Colonic mucosa (tissue), 4 donors: ENCODE measurements at regions not wholly inside any gene's neighbourhood (a gene's known extent, or its start where the extent isn't known, plus 50 kb on each side); places are given as distances from the start of the nearest gene placed in this dataset.
A peak's percentile ranks its signal among the peaks of the same experiment; 100 is the strongest.

Experiments
- DNase-seq: peaks from one replicate; pipeline ENCODE4 v3.0.0-alpha.2; 2020
- H3K27ac ChIP-seq: fragments of 200-600 bp; one replicate; pipeline ENCODE4 v1.8.0; 2021
- H3K27me3 ChIP-seq: fragments of 200-600 bp; one replicate; pipeline ENCODE4 v1.8.0; 2021
- H3K36me3 ChIP-seq: fragments of 200-600 bp; one replicate; pipeline ENCODE4 v1.8.0; 2021
- H3K4me1 ChIP-seq: fragments of 200-600 bp; one replicate; pipeline ENCODE4 v1.8.0; 2021; ENCODE audit warnings: mild to moderate bottlenecking
- H3K4me3 ChIP-seq: fragments of 200-600 bp; one replicate; pipeline ENCODE4 v1.8.0; 2021
- H3K9ac ChIP-seq, 2 donors: one replicate each; pipeline ENCODE4 v1.7.0; 2013; ENCODE audit warnings: control low read depth in 2 of 2, low read depth in 2 of 2, low read length in 2 of 2
- H3K9me3 ChIP-seq: fragments of 200-600 bp; one replicate; pipeline ENCODE4 v1.8.0; 2021
- intact Hi-C: fragments of 100-400 bp; cut with DNase I; formaldehyde crosslinking; loops from one replicate; pipeline ENCODE4 v1.14.1; 2022
- TF ChIP-seq, protein P1 (sequence below): fragments of 200-600 bp; IDR thresholded peaks from one replicate; pipeline ENCODE4 v1.8.0; 2022; ENCODE audit warnings: antibody characterized with exemption, mild to moderate bottlenecking
- donor health status: healthy.
- donor health status: DM: no; HTN: no; CAD: no.
- donor health status: DM: no; HTN: no; CAD: no.

DNA sequence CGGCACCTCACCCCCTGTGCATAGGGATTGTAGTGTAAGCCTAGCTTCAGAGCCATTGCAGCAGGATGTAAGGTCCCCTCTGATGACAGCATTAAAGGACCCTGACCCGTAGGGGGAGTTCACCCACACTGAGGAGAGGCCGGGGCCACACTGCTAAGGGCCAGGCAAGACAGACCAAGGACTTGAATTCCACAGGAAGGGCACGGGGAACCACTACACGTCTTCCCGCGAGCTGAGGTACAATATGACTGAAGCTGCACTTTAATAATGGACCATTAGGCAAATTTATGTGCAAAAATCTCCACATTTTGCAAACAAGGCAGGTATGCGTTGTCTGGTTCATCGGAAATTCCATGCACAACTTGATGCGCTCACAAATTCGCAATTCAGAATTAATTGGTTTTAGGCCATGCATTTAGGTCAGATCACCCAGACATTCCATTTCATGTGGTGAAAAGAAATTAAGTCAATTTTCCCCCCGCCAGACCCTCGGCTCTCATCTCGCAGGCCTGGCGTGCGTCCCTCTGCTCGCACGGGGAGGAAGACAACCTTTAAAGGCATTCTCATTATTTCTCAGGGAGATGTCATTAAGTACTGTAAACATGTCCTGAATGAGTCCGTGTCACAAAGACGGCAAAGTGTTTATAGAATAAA lies 111.8 kb downstream of the FOXA2 start:
- Histone ChIP-seq H3K4me1 (no peaks in the 10 kb centered on the region), H3K9me3 (no peaks in the 10 kb centered on the region), H3K4me3 (no peak overlapping the region), H3K27ac (no peak overlapping the region), H3K27me3 (no peaks in the 10 kb centered on the region), H3K36me3 (no peaks in the 10 kb centered on the region), H3K9ac (no peak overlapping the region)
- no peak for DNase-seq
- TF ChIP-seq, protein P1, sequence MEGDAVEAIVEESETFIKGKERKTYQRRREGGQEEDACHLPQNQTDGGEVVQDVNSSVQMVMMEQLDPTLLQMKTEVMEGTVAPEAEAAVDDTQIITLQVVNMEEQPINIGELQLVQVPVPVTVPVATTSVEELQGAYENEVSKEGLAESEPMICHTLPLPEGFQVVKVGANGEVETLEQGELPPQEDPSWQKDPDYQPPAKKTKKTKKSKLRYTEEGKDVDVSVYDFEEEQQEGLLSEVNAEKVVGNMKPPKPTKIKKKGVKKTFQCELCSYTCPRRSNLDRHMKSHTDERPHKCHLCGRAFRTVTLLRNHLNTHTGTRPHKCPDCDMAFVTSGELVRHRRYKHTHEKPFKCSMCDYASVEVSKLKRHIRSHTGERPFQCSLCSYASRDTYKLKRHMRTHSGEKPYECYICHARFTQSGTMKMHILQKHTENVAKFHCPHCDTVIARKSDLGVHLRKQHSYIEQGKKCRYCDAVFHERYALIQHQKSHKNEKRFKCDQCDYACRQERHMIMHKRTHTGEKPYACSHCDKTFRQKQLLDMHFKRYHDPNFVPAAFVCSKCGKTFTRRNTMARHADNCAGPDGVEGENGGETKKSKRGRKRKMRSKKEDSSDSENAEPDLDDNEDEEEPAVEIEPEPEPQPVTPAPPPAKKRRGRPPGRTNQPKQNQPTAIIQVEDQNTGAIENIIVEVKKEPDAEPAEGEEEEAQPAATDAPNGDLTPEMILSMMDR = no peak
- intact Hi-C loops = no loop called here

DNA sequence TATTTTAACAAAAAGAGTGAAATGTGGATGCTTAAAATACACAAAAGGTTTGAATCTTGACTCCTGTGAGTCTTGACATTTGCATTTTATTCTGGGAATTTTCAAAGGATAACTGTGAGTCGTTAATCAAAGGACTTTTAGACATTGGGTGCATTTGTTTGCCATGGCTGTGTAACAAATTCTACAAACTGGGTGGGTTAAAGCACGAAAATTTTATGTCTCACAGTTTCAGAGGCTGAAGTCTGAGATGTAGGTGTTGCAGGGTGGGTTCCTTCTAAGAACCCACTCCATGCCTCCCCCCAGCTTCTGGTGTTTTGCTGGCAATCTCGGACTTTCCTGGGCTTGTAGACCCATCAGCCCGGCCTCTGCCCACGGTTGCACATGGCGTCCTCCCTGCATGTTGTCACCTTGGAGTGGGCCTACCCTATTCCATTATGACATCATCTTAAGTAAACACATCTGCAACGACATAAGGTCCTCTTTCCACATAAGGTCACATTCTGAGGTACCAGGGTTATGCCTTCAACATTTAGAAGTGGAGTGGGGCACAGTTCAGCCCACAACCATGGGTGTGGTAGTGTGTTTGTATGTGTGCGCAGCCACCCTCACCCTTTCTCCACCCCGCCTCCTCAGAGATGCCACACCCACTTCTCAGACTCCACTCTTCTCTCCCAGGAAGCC lies 113.1 kb downstream of the FOXA2 start:
- Histone ChIP-seq H3K9me3 (no peaks in the 10 kb centered on the region), H3K4me3 (no peak overlapping the region), H3K27ac (no peak overlapping the region), H3K36me3 (no peaks in the 10 kb centered on the region), H3K27me3 (no peaks in the 10 kb centered on the region), H3K9ac (no peak overlapping the region), H3K4me1 (no peaks in the 10 kb centered on the region)
- TF ChIP-seq, protein P1 = no peak
- peak; percentile 74 for DNase-seq
- intact Hi-C loops = no loop called here

DNA sequence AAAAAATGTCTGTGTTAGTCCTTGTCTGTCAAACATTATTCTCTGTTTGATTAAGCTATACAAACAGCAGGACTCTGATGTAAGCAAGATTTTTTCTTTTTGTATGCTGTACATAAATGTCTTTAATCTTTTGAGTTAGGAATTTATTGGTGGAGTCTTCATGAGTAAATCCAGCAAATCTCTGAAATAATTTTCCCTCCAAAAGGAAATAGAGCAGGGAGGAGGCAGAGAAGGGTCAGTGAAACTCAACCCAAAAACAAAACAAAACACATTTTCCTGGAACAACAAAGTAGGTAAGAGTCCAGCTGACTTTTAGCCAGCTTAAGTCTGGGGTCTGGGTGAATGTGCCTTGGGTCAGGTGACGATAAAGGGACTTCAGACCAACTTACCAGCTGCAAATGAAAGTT lies 113.7 kb downstream of the FOXA2 start:
- intact Hi-C loops = no loop called here
- Histone ChIP-seq H3K4me1 (no peaks in the 10 kb centered on the region), H3K36me3 (no peaks in the 10 kb centered on the region), H3K9ac (no peak overlapping the region), H3K9me3 (no peaks in the 10 kb centered on the region), H3K4me3 (no peak overlapping the region), H3K27me3 (no peaks in the 10 kb centered on the region), H3K27ac (no peak overlapping the region)
- TF ChIP-seq, protein P1 = no peak
- DNase-seq = no peak

- Histone ChIP-seq H3K27ac (no peak overlapping the region), H3K4me1 (no peaks in the 10 kb centered on the region), H3K27me3 (no peaks in the 10 kb centered on the region), H3K9ac (no peak overlapping the region), H3K36me3 (no peaks in the 10 kb centered on the region), H3K4me3 (no peak overlapping the region), H3K9me3 (no peaks in the 10 kb centered on the region)
- DNase-seq = no peak
- TF ChIP-seq, protein P1 = no peak
- intact Hi-C loops = no loop called here
Measured at GRCh38 chr20:22466447-22467171, 117.8 kb downstream of the FOXA2 start.

DNA sequence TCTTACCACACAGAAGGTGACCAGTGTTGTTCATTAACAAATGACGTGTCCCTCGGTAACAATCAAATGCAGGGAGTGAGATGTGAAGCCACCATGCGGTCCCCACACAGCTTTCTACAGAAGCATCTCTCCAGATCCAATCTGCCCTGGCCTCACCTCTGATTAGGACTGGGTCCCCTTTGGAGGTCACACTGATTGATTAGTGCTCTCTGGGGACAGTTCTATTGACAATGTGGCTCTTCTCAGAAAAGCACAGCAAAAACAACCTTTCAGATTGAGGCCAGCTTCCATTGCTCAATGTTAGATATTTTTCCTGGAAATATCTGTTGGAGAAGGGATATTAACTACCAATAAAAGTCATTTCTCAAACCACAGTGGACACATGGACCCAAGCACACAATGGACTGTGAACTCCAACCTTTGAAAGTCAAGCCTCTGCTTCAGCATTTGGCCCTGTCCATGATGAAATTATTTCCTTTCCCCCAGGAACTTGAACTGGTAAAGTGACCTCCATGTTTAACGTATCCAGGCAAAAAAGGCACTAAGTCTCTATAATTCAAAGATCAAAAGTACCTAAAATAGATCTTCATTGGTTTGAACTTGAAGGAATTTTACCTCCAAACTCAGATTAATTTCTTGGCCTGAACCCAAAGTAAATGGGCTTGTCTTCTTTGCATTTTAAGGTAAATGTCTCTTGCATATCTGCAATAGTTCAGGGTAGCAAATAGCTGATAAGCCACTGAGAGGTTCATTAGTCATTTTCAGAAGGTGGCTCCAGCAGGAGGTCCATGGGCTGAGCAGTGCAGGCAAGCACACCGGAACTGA lies 118.5 kb downstream of the FOXA2 start:
- Histone ChIP-seq H3K9me3 (no peaks in the 10 kb centered on the region), H3K9ac (no peak overlapping the region), H3K27me3 (no peaks in the 10 kb centered on the region), H3K4me1 (no peaks in the 10 kb centered on the region), H3K36me3 (no peaks in the 10 kb centered on the region), H3K27ac (no peak overlapping the region), H3K4me3 (no peak overlapping the region)
- TF ChIP-seq, protein P1 = no peak
- no peak for DNase-seq
- intact Hi-C loops = no loop called here
